ENCODE measurements at regions not wholly inside any gene's neighbourhood (a gene's known extent, or its start where the extent isn't known, plus 50 kb on each side); places are given as distances from the start of the nearest gene placed in this dataset.
A peak's percentile ranks its signal among the peaks of the same experiment; 100 is the strongest.
"Not testable (repeated sequence)": the region's sequence is repeated elsewhere in the genome, so short reads cannot be mapped to it uniquely, and the experiment has no call there.

DNA sequence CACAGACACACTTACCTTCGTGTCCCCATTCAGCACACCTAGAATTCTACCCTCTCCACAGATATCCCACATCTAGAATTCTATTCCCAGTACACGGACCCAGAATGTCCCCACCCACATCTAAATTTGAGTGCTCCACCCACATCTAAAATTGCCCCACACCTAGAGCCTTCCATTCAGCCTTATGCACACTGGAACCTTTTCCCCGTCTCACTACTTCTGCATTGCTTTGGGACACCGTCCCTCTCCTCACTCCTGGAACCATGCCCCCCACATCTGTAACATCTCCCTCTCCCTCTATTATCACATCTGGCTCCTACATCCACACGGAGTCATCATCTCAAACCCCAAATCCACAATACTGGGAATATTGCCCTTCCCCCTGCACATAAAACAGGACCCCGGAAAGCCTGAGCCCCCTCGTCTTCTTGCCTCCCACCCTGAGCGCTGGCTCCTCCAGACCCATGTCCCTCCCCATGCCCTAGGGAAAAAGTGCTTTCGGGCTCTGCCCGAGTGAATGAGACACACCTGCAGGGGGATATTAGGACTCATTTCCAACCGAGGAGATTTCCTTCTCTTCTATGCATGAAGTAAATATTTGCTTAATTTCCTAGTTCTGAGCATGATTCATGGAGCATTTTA is 125.8 kb upstream of the UNC5B start:
- no peak for DNase-seq

- DNase-seq: no peak
Observed at GRCh38 chr10:71087622-71088021, 124.7 kb upstream of the UNC5B start.

DNA sequence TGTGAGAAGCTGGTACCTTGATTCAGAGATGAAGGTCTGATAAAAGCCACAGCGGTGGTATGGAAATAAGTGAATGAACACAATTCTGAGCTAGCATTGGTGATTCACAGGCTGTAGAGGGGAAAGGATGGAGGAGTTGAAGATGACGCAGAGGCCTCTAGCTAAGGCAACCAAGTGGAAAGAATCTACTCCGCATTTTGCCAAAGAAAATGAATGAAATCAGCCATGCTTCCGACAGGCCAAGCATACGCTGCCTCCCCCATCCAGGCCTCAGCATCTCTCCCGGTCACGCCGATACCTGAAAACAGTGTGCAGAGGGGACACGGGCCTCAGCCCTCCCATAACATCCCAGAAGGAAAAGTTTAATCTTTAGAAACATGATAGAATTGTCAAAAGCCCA is 124.3 kb upstream of the UNC5B start:
- DNase-seq: no peak

DNA sequence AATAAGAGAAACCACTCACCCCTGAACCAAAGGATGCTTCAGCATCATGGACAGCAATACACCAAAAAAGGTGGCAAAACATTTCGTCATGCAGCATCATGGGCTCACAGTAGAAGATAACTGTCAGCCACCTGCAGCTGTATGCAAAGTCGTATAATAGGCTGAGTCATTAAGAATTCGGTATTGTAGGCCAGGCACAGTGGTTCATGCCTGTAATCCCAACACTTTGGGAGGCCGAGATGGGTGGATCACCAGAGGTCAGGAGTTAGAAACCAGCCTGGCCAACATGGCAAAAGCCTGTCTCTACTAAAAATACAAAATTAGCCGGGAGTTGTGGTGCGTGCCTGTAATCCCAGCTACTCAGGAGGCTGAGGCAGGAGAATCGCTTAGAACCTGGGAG is 123.8 kb upstream of the UNC5B start:
- not testable (repeated sequence) for DNase-seq

DNA sequence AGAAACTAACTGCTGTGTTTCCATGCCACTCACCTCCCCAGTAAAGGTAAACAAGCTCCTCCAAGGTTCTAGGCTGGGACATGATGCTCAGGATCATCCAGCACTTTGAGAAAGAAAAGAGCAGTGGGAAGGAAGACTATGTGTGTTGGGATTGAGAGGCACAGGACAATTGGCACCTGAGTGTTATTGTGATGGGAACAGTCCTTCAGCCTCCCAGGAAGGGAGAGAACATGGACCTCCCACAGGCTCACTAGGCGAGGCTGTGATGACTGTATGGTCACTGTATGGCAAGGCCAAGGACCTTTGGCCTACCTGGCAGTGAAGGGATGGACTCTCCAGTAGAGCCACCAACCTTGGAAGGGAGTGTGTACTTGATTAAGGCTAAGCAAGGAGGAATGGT is 123.2 kb upstream of the UNC5B start:
- DNase-seq: no peak

GRCh38 chr10:71090330-71090729 is 122.0 kb upstream of the UNC5B start:
- no peak for DNase-seq

DNA sequence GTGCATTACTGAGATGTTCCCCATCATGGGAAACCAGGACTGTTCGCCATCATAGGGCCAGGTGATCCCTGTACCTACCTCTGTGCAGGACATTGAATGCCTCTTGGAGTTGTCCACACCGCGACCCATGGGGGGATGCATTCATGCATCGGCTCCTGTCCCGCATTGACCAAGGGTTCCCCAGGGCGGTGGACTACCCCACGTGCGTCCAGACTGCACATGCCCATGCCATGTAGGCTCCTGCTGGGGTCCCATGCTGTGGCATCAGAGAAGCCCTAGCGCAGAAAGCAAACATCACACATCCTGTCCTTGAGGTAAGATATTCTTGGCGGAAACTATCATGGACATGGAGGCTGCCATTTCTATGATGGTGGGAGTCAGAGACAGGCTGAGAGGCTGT is 121.6 kb upstream of the UNC5B start:
- no peak for DNase-seq

DNA sequence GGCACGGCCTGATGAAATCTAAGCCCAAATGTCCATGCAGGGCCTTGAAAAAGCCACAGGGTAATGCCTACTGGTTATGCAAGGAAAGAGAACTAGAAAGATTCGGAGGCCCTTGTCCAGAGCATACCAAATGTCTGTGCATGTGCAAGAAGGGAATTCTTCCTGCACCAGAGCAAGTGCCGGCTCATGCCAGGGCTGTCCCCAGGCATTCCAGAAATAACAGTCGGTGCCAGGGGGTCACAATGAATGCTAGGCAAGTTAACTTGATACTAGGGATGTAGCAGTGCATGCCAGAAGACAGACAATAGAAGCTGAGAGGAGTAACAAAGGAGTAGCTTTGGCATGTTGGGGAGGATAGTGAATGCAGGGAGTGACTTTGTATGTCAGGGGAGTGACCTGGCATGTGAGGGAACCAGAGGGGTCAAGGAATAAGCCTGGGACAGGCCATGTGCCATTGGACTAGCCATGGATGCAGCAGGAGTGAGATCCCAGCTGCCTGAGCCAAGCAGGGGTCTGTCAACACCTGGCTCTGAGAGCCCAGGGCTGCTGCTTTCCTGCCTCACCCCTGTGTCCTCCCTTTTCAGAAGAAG is 119.5 kb upstream of the UNC5B start:
- no peak for DNase-seq

- DNase-seq: no peak
Observed at GRCh38 chr10:71093531-71093930, 118.8 kb upstream of the UNC5B start.

DNA sequence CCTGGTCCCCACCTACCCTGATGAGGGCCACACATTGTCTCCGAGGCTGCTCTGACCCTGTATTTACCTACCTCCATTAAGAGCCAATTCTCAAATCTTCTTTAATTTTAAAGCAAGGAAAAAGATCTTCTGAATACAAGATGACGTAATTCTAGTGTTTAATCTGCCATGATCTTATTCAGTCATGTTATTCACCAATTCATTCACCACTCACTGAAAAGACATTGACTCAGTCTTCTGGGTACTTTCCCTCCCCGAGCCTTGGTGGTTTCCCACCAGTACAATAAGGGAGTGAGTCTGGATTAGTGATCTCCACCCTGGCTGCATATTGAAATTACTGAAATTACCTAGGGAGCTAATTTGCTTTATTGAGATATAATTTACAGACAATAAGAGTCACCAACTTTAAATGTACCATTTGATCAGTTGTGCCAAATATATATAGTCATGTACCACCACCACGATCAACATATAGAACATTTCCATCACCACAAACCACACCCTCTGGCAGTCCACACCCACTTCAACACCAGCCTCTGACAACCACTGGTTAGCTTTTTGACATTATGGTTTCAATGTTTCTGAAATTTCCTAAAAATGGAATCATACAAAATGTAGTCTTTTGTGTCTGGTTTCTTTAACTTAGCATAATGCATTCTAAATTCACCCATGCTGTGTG is 117.5 kb upstream of the UNC5B start:
- DNase-seq: no peak

GRCh38 chr10:71099731-71100361 is 112.5 kb upstream of the UNC5B start:
- no peak for DNase-seq

DNA sequence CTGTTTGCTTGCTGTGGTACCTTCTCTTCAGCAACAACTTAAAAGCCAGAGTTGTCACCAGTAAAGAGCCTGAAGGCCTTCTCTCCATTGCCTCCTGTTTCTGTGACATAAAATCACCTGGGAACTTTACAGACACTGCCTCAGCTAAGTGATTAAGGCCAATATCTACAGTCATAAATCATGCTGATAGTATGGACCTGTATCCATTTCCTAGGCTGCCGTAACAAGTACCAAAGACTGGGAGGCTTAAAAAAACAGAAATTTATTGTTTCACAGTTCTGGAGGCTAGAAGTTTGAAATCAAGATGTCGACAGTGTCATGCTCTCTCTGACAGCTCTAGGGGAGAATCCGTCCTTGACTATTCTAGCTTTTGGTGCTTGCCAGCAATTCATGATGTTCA is 108.4 kb upstream of the UNC5B start:
- no peak for DNase-seq

DNA sequence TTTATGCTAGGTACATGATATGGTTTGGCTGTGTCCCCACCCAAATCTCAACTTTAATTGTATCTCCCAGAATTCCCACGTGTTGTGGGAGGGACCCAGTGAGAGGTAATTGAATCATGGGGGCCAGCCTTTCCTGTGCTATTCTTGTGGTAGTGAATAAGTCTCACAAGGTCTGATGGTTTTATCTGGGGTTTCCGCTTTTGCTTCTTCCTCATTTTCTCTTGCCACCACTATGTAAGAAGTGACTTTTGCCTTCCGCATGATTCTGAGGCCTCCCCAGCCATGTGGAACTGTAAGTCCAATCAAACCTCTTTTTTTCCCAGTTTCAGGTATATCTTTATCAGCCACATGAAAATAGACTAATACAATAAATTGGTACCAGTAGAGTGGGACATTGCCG is 106.2 kb upstream of the UNC5B start:
- DNase-seq: peak; percentile 1

DNA sequence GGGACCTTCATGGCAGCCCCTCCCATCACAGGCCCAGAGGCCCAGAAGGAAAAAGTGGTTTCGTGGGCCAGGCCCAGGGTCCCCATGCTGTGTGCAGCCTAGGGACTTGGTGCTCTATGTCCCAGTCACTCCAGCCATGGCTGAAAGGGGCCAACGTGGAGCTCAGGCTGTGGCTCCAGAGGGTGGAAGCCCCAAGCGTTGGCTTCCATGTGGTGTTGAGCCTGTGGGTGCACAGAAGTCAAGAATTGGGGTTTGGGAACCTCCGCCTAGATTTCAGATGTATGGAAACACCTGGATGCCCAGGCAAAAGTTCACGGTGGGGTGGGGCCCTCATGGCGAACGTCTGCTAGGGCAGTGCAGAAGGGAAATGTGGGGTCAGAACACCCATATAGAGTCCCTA is 105.3 kb upstream of the UNC5B start:
- not testable (repeated sequence) for DNase-seq

DNA sequence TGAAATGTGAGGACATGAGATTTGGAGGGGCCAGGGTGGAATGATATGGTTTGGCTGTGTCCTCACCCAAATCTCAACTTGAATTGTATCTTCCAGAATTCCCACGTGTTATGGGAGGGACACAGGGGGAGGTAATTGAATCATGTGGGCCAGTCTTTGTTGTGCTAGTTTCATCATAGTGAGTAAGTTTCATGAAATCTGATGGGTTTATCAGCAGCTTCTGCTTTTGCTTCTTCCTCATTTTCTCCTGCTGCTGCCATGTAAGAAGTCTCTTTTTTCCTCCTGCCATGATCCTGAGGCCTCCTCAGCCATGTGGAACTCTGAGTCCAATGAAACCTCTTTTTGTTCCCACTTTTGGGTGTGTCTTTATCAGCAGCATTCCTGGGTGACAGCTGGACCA is 104.3 kb upstream of the UNC5B start:
- DNase-seq: not testable (repeated sequence)

DNA sequence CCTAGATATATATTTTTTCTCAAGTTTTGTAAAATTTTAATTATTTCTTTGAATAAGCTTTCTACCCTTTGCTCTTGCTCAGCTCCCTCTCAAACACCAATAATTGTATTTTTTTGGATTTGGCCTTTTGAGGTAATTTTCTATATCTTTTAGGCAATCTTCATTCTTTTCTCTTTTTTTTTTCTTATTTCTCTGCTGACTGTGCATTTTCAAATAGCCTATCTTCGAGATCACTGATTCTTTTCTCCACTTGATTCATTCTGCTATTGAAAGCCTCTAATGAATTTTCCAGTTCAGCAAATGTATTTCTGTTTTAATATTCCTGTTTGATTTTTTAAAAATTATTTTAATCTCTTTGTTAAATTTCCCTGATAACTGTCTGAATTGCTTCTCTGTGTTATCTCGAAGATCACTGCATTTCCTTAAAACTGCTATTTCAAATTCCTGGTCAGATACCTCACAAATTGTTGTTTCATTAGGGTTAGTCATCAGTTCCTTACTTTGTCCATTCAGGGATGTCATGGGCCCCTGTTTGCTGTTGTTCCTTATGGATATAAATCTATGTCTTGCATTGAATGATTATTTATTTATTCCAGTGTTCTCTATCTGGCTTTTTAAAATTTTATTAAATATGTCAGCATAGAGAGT is 100.1 kb upstream of the UNC5B start:
- DNase-seq: no peak

GRCh38 chr10:71116426-71116825 is 95.9 kb upstream of the UNC5B start:
- no peak for DNase-seq

- not testable (repeated sequence) for DNase-seq
Observed at GRCh38 chr10:71117589-71117988, 94.8 kb upstream of the UNC5B start.

DNA sequence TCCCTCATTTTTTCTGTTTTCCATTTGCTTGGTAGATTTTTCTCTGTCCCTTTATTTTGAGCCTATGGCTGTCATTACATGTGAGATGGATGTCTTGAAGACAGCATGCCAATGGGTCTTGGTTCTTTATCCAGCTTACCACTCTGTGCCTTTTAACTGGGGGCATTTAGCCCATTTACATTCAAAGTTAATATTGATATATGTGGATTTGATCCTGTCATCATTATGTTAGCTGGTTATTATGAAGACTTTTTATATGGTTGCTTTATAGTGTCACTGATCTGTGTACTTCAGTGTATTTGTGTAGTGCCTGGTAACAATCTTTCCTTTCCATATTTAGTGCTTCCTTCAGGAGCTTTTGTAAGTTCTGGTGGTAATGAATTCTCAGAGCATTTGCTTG is 89.3 kb upstream of the UNC5B start:
- no peak for DNase-seq

- no peak for DNase-seq
Observed at GRCh38 chr10:71124921-71125748, 87.2 kb upstream of the UNC5B start.

DNA sequence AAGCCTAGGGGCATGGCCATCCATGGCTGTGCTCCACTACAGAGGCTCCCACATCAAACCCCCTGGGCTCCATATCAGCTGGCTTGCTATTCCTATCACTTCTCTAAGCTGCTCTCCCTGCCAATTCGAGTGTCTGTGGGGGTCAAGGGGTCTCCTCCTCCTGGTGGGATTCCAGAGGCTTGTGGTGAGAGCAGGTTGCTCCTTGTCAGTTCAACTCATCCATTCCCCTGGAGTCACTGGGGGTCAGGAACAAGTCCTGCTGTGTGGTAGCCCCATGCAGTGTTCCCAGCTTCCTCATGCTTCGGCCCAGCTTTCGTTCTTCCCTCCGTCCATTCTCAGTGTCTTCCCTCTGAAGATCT is 86.6 kb upstream of the UNC5B start:
- DNase-seq: no peak

DNA sequence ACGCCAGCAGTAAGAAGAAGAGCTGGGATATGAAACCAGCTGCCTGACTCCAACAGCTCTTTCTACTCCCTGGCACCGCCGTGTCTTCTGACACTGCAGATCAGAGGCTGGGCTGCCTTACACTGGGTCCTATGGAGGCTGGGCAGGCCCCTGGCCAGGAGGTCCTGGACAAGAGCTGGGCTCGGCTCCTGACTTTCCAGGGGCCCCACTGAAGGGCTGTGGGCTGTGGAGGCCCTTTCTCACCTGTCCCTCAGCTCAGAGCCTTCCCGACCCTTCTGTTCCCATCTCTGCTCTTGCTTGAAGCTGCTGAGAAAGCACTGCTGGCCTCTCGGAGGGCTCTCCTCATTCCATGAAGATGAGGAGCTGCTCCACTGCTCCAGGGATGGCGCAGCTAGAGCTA is 85.9 kb upstream of the UNC5B start:
- DNase-seq: no peak

- no peak for DNase-seq
Observed at GRCh38 chr10:71127104-71127503, 85.3 kb upstream of the UNC5B start.
